WTC11 (cell line): ENCODE measurements at regions not wholly inside any gene's neighbourhood (a gene's known extent, or its start where the extent isn't known, plus 50 kb on each side); places are given as distances from the start of the nearest gene placed in this dataset.

ENCODE experiments used
- ATAC-seq: fragments of 200-7000 bp; cut with Tn5 transposase; 2 replicates; pipeline ENCODE4 v1.10.0; 2021; ENCODE audit warnings: mild to moderate bottlenecking, moderate library complexity
- CTCF ChIA-PET: fragments of 300-600 bp; sonication (Branson Sonifier 250); formaldehyde crosslinking; loops from one replicate; lab custom pipeline; 2021; ENCODE audit warnings: antibody characterized with exemption; lab: Charles Lee
- POLR2A ChIA-PET: fragments of 350-600 bp; sonication (Branson Sonifier 250); formaldehyde crosslinking; loops from one replicate; lab custom pipeline; 2021; ENCODE audit warnings: antibody characterized with exemption; lab: Charles Lee
- DNase-seq: peaks from one replicate; pipeline ENCODE4 v3.0.0; 2021; ENCODE audit warnings: low spot score
- H3K27ac Mint-ChIP-seq: 2 replicates; pipeline ENCODE4 v1.8.0; 2021; ENCODE audit warnings: mixed read lengths
- H3K27me3 Mint-ChIP-seq: 2 replicates; pipeline ENCODE4 v1.8.0; 2021; ENCODE audit warnings: low read depth, mild to moderate bottlenecking, moderate library complexity, mixed read lengths
- H3K36me3 Mint-ChIP-seq: 2 replicates; pipeline ENCODE4 v1.8.0; 2021; ENCODE audit warnings: mixed read lengths
- H3K4me1 Mint-ChIP-seq: 2 replicates; pipeline ENCODE4 v1.8.0; 2022; ENCODE audit warnings: mixed read lengths
- H3K4me3 Mint-ChIP-seq: 2 replicates; pipeline ENCODE4 v1.8.0; 2021; ENCODE audit warnings: mild to moderate bottlenecking, moderate library complexity, mixed read lengths
- H3K9me3 Mint-ChIP-seq: 2 replicates; pipeline ENCODE4 v1.8.0; 2021; ENCODE audit warnings: mixed read lengths
- CBFB ChIP-seq: sonication (generic); formaldehyde crosslinking; IDR thresholded peaks from 2 replicates; pipeline ENCODE4 v1.8.1; 2022; ENCODE audit warnings: mild to moderate bottlenecking, low read depth, missing genetic modification reagents
- CREM ChIP-seq: sonication (generic); formaldehyde crosslinking; IDR thresholded peaks from 2 replicates; pipeline ENCODE4 v1.8.1; 2022; ENCODE audit warnings: mild to moderate bottlenecking, missing genetic modification reagents, moderate library complexity
- CTCF ChIP-seq: fragments of 200-600 bp; IDR thresholded peaks from 2 replicates; pipeline ENCODE4 v1.8.0; 2022; ENCODE audit warnings: antibody characterized with exemption
- E2F1 ChIP-seq: sonication (generic); formaldehyde crosslinking; IDR thresholded peaks from 2 replicates; pipeline ENCODE4 v1.8.0; 2022; ENCODE audit warnings: mild to moderate bottlenecking, missing genetic modification reagents
- E2F4 ChIP-seq: sonication (generic); formaldehyde crosslinking; IDR thresholded peaks from 2 replicates; pipeline ENCODE4 v1.8.1; 2022; ENCODE audit warnings: low read depth, mild to moderate bottlenecking, moderate library complexity, missing genetic modification reagents, borderline replicate concordance
- FOXP1 ChIP-seq: sonication (generic); formaldehyde crosslinking; IDR thresholded peaks from 2 replicates; pipeline ENCODE4 v1.8.0; 2022; ENCODE audit warnings: missing genetic modification reagents, mild to moderate bottlenecking, moderate library complexity, borderline replicate concordance
- JUN ChIP-seq: sonication (generic); formaldehyde crosslinking; IDR thresholded peaks from 2 replicates; pipeline ENCODE4 v1.8.0; 2023; ENCODE audit warnings: mild to moderate bottlenecking, missing genetic modification reagents
- MYBL2 ChIP-seq: sonication (generic); formaldehyde crosslinking; IDR thresholded peaks from 2 replicates; pipeline ENCODE4 v1.8.1; 2023; ENCODE audit warnings: mild to moderate bottlenecking, moderate library complexity, missing genetic modification reagents
- NFE2L1 ChIP-seq: sonication (generic); formaldehyde crosslinking; IDR thresholded peaks from 2 replicates; pipeline ENCODE4 v1.8.1; 2023; ENCODE audit warnings: missing genetic modification reagents
- NR1H2 ChIP-seq: sonication (generic); formaldehyde crosslinking; IDR thresholded peaks from 2 replicates; pipeline ENCODE4 v1.9.0; 2021; ENCODE audit warnings: mild to moderate bottlenecking, moderate library complexity, missing genetic modification reagents
- PREB ChIP-seq: sonication (generic); formaldehyde crosslinking; IDR thresholded peaks from 2 replicates; pipeline ENCODE4 v1.8.1; 2022; ENCODE audit warnings: mild to moderate bottlenecking, missing genetic modification reagents, moderate library complexity, borderline replicate concordance
- PRRX2 ChIP-seq: fragments of 250-450 bp; sonication (Bioruptor Pico); IDR thresholded peaks from 2 replicates; pipeline ENCODE4 v1.8.0; 2021; ENCODE audit warnings: mild to moderate bottlenecking
- SOX15 ChIP-seq: fragments of 250-450 bp; sonication (Bioruptor Pico); IDR thresholded peaks from 2 replicates; pipeline ENCODE4 v1.9.0; 2021; ENCODE audit warnings: mild to moderate bottlenecking
- TCF7 ChIP-seq: sonication (generic); formaldehyde crosslinking; IDR thresholded peaks from 2 replicates; pipeline ENCODE4 v1.8.0; 2022; ENCODE audit warnings: mild to moderate bottlenecking, low read depth, missing genetic modification reagents, moderate library complexity
- ZBTB21 ChIP-seq: sonication (generic); formaldehyde crosslinking; IDR thresholded peaks from 2 replicates; pipeline ENCODE4 v1.8.1; 2023; ENCODE audit warnings: mild to moderate bottlenecking, missing genetic modification reagents, borderline replicate concordance
- ZNF121 ChIP-seq: sonication (generic); formaldehyde crosslinking; IDR thresholded peaks from 2 replicates; pipeline ENCODE4 v1.8.0; 2023; ENCODE audit warnings: missing genetic modification reagents
- ZNF263 ChIP-seq: sonication (generic); formaldehyde crosslinking; IDR thresholded peaks from 2 replicates; pipeline ENCODE4 v1.8.1; 2022; ENCODE audit warnings: low read depth, mild to moderate bottlenecking, moderate library complexity, missing genetic modification reagents
- ZNF425 ChIP-seq: fragments of 250-450 bp; sonication (Bioruptor Pico); conservative IDR thresholded peaks from 2 replicates; pipeline ENCODE4 v1.9.0; 2021; ENCODE audit warnings: mild to moderate bottlenecking
- ZNF532 ChIP-seq: fragments of 250-450 bp; sonication (Bioruptor Pico); IDR thresholded peaks from 2 replicates; pipeline ENCODE4 v1.9.0; 2021; ENCODE audit warnings: mild to moderate bottlenecking, borderline replicate concordance

GRCh38 chr2:150292807-150293206 is 194.7 kb downstream of the RND3 start (continued):
- TF ChIP-seq NFE2L1 (CRISPR knock-in tag) (no peak), CREM (CRISPR knock-in tag) (no peak), ZNF425 (CRISPR knock-in tag) (no peak), NR1H2 (CRISPR knock-in tag) (no peak), TCF7 (CRISPR knock-in tag) (no peak), ZNF121 (CRISPR knock-in tag) (no peak), PREB (no peak), E2F4 (no peak), FOXP1 (CRISPR knock-in tag) (no peak)

- H3K9me3 Mint-ChIP-seq, result peaks cover 23% of the 10 kb centered on the region
- H3K27ac Mint-ChIP-seq, result no peak overlapping the region
- peaks cover 12% of the 10 kb centered on the region for H3K4me1 Mint-ChIP-seq
- ChIA-PET POLR2A (no interaction called here), CTCF (no interaction called here)
- no peak overlapping the region for H3K4me3 Mint-ChIP-seq
- no peaks in the 10 kb centered on the region for H3K27me3 Mint-ChIP-seq
- DNase-seq, result no peak
- TF ChIP-seq CBFB (CRISPR knock-in tag) (no peak), JUN (CRISPR knock-in tag) (no peak), E2F1 (CRISPR knock-in tag) (no peak), SOX15 (no peak), ZNF263 (CRISPR knock-in tag) (no peak), CTCF (no peak), MYBL2 (CRISPR knock-in tag) (no peak), PRRX2 (no peak), ZBTB21 (no peak), E2F4 (no peak), ZNF532 (no peak), FOXP1 (CRISPR knock-in tag) (no peak)
- no peak for ATAC-seq
- peaks cover 4% of the 10 kb centered on the region; the same call in 1 of the 2 replicates for H3K36me3 Mint-ChIP-seq
Observed at GRCh38 chr2:150292192-150292591, 195.3 kb downstream of the RND3 start.
